ENCODE measurements at regions not wholly inside any gene's neighbourhood (a gene's known extent, or its start where the extent isn't known, plus 50 kb on each side); places are given as distances from the start of the nearest gene placed in this dataset.

DNA sequence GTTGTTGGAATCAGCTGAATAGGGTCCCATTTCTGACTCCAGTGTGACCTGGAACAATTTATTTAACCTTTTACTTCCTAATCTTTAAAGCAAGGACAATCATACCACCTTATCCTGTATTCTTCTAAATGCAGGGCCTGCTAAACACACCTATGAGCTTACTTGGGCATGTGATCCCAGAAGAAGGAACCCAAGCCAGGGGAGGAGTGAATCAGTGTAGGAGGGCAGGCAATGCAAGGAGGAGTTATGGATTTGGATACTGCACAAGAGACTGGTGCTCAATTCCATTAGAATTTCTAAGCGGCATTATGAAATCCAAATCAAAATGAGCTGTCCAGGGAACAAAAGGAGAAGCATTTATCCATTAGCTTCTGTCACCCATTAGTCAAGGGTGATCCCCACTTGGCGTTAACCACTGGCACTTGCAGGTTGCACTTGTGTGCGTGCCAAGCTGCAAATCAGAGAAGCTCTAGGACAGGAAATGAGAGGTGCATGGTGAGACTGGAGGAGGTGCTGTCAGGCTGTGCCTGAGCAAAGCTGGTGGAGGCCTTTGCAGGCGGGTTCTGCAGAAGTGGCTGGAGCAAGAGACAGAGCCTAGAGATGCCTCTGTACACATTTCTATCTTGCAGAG, 297.2 kb upstream of the PLXNA2 start:
- no peak for DNase-seq (ENCODE audit: low read depth in 2 of 2)

DNA sequence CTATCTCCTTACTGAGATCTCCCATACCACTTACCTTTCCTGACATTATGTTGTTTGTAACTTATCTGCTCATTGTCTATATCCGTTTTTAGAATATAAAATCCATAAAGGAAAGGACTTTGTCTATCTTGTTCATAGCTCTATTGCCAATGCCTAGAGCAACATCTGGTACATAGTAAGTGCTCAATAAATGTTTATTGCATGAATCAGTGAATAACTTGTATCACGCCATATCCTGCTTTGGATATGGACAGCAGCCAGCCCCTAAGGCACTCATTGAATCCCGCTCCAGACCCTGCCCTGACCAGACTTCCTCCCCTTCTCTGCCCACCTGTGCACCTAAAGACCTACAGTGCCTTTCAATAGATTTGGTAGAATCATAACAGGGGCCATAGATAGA, 298.1 kb upstream of the PLXNA2 start:
- no peak for DNase-seq (ENCODE audit: low read depth in 2 of 2)

DNA sequence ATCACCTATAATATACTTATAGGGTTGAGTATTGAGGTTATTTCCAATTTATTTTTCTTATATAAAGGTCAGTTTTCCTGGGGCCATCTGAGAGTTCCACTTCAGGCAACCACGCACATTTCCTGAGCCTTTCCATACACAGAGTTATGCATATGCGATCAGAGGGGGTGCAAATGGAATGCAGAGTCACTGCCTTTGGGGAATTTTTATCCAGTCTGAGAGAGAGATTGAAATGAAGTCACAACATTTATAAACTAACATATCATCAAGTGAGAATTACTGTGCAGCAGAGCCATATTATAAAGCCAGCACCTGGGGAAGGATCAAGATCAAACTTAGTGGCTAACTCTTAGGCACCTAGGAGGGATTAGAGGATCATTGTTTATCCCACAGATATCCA, 299.9 kb upstream of the PLXNA2 start:
- no peak for DNase-seq (ENCODE audit: low read depth in 2 of 2)

DNA sequence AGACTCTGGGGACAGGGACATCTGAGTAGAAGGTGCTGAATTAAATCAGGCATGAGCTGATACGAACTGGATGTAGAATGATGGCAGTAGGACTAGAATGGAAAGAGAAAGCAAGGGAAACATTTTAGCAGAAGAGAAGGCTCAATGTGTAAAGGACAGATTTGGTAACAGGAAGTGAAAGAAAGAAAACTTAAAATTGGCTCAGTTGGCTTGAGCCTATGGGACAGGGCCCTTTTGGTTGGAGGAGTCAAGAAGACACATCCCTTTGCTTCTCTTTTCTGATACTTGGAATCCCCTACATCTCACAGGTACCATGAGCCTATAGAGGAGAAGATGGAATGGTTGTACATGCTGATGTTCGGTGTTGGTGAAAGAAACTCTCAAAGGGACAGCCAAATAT, 300.6 kb upstream of the PLXNA2 start:
- DNase-seq (ENCODE audit: low read depth in 2 of 2): no peak

DNA sequence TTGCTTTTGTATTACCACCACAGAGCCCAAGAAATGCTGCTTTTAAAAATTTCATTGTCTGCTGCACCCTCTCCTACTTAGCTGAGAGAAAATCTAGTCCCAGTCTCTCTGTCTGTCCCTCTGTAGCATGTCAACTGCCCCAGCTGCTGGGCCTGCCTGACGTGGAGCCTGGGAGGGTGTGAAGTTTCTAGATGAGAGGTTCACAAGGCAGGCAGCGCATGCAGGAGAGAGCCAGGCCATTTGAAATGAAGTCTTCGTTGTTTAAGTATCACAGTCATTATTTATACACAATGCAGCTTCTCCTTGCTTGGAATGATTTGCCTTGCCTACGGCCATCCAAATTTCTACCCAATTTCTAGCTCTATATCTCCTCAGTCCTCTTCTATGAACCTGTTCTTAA, 306.8 kb upstream of the PLXNA2 start:
- DNase-seq (ENCODE audit: low read depth in 2 of 2): no peak

DNA sequence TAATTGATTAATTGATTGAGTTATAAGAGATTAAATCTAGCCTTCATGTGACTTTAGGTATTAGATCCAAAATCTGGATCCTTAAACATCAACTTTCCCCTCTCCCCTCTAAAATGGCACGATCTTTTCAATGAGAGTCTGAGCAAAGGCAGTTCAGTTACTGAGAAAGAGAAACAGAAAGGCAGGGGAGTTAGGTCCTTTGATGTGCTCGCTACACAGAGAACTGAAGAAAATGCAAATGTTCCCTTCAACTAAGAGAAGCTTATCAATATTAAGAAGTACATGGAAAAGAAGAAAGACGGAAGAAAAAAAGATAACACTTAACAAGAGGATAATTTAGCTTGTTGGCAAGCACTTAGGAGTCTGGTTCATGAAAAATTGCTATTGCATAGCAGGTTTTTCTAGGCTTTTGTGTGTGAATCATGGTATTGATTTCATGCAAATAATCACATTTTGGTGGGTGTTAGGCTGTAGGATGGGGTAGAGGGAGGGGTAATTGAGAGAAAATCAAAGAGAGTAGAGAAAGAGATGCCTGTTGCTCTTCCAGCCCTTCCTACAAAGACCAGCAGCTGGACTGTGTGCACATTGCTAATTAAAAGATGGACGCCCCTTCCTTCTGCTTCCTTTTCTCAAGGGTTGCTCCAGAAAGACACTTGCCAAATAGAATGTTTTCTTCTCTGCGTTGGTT, 307.6 kb upstream of the PLXNA2 start:
- DNase-seq (ENCODE audit: low read depth in 2 of 2): no peak

DNA sequence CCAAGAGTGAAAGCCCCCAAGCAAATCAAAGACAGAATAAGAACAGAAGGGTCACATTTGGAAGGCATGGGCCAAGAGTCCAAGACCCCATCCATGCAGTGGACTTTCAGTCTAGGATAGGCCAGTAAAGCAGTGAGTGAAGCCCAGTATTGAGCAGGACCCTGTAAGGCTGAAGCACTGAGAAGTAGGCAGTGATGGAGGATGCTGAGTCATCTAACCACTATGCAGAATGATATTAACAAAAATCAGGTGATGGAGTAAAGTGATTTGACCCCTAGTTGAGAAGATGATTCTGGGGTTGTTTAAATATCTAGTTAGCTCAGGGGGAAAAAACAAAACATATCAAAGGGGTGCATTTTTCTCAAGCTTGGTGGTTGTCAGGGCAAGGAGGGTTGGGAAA, 308.7 kb upstream of the PLXNA2 start:
- no peak for DNase-seq (ENCODE audit: low read depth in 2 of 2)

DNA sequence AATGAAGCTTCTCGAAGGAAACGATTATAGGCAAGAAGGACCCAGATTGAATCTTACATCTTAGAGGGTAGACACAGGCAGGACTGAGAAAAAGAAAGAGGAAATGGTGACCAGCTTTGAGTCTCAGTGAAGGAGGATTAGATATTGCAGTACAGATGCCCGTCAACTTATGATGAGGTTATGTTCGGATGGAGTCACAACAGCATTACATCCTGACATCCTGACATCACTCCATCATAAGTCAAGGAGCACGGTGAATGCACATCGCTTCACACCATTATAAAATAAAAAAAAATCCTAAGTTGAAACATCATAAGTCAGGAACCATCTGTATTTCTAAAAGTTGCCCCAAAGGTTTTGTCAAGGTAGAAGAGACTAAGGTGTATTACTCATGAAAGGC, 312.3 kb upstream of the PLXNA2 start:
- DNase-seq (ENCODE audit: low read depth in 2 of 2): no peak

DNA sequence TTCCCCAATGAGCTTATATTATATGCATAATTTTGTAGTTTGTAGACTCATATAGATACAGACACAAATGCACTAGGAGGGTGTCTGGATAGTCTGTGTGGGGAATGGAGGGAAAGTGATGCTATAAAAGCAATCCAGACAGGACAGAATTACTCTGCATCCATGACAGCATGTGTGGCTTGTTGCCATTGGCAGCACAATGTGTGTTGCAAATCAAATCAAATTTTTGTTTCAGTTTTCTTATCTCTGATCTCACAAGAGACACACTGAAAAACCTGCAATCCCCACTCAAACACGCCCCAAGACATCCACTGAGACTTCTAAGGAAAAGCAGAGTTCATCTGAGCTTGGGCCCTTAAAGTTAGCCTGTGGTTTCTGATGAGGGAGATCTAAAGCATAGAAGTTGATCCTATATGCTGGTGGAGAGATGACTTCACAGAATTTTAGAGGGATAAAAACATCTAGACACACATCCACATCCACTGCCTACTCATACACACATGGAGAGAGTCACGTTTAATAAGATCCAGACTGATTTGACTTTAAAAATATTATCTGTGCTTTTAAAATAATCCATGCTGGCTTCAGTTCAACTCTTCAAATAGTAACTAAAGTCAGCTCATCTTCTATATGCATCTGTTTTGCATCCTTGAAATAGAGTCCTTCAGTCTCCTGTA, 313.0 kb upstream of the PLXNA2 start:
- no peak for DNase-seq (ENCODE audit: low read depth in 2 of 2)

DNA sequence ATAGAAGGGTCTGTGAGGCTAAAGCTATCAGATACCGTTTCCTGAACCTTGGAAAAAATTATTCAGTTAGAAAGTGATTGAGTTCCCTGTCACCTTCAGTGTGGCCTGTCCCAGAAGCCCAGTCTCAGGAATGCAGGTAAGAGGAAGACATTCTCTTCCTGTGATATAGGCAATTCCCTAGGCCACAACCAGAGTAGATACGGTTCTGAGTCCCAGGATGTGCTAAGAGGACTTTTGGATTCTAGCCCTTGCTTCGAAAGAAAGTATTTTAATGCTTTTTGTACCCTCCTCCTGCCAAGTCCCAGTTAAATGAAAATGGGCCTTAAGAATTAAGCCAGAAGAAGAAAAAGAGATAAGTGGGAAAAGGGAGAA, 313.5 kb upstream of the PLXNA2 start:
- no peak for DNase-seq (ENCODE audit: low read depth in 2 of 2)

DNA sequence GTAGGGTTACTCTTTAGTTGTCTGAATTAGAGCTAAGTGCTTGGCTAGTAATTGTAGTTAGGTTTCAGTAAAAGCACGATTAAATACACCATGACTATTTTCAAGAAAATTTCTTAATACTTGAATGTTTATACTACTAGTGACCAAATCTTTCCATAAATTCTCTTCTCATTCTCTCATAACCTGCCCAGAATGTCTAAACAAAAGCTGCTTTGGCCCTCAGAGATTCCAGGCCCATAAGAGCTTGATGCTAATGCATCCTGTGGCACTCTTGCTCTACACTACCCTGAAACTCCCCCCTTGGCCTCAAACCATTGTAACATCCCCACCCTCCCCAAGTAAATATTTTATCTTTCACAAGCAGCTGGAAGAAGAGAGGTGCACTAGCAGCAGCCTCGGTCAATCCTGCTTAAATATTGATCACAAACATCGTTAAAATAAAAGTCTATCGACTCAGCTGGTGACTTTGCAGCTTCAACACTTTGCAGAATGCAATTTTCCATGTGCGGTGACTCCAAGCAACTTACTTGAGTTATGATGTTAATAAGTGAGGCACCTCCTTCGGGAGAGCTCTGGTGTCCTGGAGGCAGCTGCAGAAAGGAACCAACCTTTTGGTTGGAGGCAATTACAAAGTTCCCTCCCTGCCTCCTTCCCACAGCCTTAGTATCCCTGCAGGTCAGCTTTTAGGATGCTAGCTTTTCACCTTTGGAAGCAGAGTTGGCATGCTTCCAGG, 315.6 kb upstream of the PLXNA2 start:
- DNase-seq (ENCODE audit: low read depth in 2 of 2): no peak

DNA sequence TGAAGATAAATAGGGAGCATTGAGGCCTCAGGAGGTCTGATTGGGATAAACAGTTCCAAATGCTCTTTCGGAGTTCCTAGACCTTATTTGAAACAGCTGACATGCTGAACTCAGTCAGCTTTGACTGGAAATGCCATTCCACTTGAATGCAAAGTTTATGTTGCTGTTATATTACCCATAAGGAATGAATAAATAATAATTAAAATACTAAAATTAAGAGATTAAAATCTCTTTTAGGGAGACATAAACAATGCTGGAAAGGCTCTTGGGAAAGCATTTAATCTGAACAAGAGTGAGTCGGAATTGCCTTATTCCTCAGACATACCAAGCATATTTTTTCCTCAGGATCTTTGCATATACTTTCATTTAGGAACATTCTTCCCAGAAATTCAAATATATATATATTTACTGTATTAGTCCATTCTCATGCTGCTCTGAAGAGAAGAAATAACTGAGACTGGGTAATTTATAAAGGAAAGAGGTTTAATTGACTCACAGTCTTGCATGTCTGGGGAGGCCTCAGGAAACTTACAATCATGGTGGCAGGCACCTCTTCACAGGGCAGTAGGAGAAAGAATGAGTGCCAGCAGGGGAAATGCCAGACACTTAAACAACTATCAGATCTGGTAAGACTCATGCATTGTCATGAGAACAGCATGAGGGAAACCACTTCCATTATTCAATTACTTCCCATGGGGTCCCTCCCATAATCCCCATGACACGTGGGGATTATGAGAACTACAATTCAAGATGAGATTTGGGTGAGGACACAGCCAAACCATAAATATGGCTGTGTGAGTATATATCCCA, 318.2 kb upstream of the PLXNA2 start:
- DNase-seq (ENCODE audit: low read depth in 2 of 2): no peak

DNA sequence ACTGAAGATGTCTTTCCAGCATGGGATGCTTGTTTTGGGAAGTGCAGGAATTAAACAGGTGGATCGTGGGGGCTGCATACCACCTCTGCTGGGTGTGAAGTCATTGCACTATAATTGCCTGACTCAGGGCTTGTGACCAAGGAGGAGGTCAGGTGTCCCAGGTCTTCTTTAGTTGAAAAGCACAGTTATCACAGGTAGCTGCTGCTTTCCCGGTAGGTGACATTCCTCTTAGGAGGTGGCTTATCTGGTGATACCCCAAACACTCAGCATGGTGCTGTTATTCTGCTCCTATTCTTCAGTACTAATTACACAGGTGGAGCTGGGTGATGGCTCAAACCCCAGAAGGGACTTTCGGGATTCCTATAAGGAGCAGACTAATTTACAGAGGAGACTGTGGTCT, 320.3 kb upstream of the PLXNA2 start:
- no peak for DNase-seq (ENCODE audit: low read depth in 2 of 2)

DNA sequence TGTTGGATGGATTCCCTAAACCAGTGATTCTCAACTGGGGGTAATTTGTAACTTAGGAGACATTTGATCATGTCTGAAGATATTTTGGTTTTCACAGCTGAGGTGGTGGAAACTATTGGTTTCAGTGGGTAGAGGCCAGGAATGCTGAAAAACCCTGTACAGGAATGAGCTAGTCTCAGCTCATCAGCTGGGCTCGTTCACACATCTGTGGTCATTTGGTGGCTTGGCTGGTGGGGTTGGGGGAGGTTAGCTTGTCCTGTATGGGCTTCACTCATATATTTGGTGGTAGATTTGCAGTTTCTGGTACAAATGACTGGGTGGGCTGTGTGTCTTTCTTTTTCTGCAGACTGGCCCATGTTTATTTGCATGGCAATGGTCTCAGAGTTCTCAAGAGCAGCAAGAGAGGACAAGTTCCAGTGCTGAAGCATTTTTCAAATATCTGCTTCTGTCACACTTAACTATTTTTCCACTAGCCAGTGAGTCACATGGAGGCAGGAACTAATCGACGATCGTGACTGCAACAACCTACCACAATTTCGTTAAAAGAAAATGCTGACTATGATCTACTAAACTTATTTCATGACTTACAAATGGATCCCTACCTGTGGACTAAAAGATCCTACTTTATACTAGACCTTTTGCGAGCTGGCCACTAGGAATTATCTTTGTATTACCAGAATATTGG, 321.7 kb upstream of the PLXNA2 start:
- DNase-seq (ENCODE audit: low read depth in 2 of 2): no peak

DNA sequence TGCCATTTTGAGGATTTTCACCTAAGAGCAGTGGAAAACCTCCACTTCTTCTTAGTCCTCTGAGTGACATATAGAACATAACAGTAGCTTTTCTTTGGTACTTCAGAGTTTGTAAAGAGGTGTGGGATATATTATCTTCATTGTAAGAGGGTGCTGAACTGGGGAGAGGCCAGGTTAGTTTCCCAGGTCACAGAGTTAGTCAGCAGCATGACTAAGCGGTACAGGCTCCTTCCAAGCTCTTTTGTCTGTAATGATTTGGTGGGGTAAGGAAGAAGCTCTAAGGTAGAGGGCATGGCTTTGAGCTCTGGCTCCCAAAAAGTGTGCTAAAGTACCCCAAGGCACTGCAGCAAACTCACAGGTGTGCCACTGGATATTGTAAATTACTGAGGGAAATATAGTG, 325.0 kb upstream of the PLXNA2 start:
- no peak for DNase-seq (ENCODE audit: low read depth in 2 of 2)

DNA sequence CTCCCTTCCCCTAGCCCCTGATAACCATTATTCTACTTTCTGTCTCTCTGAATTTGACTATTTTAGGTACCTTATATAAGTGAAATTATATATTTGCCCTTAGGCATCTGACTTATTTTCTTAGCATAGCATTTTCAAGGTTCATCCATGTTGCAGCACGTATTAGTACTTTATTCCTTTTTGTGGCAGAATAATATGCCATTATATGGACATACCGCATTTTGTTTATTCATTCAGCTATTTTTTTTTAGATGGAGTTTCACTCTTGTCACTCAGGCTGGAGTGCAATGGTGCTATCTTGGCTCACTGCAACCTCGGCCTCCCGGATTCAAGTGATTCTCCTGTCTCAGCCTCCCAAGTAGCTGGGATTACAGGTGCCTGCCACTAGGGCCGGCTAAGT, 326.2 kb upstream of the PLXNA2 start:
- DNase-seq (ENCODE audit: low read depth in 2 of 2): no peak

DNA sequence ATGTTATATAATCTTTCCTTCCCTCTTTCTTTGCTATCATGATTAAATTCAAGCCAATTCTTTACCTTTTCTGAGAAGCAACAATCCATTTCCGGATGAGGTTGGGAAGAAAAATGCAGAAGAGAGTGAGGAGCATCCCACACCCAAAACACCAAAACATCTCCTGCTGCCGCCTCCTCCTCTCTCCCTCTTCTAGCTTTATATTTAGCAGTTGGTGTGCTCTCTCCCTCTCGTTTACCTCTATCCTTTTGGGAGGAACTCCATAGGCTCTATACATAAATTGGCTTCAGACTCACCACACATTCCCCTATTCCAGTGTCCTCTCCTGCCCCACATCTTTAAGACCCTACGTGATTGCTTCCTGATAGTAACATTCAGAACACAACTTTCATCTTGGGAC, 332.2 kb upstream of the PLXNA2 start:
- DNase-seq (ENCODE audit: low read depth in 2 of 2): no peak

DNA sequence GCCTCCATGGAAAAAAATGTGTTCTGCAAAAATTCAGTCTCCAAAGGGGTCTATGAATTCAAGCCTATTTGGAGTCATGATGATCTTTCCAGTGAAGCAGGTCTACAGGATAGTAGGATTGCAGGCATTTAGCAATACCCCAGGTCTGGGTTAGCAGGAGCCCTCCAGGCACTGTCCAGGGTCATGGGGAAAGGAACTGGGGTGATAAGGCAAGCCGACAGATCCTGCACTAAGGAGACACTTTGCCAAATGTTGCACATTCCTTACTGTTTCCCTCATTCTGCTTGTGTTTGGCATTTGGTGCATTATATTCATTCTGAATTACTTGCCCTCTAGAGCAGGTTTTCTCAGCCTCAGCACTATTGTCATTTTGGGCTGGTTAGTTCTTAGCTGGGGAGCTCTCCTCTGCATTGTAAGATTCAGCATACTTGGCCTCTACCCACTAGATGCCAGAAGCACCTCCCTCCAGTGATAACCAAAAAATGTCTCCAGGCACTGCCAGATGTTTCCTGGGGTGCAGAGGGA, 333.3 kb upstream of the PLXNA2 start:
- DNase-seq (ENCODE audit: low read depth in 2 of 2): no peak

DNA sequence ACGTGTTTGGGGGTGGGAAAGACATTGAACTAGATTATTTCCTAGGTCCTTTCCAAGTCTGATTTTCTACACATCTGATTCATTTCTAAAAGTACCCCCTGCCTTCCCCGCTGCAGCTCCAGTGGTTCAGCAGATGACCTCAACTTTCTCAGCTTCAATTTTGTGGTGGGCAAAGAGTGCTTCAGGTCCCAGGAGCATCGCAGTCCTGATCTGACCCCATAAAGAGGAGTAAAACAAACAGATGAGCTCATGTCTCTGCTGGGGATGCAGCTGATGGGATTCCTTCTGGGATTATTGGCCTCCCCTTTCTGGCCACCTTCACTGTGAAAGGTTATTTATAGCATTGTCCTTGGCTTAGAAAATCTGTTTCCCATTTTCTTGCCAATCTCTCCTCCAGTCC, 337.0 kb upstream of the PLXNA2 start:
- no peak for DNase-seq (ENCODE audit: low read depth in 2 of 2)

DNA sequence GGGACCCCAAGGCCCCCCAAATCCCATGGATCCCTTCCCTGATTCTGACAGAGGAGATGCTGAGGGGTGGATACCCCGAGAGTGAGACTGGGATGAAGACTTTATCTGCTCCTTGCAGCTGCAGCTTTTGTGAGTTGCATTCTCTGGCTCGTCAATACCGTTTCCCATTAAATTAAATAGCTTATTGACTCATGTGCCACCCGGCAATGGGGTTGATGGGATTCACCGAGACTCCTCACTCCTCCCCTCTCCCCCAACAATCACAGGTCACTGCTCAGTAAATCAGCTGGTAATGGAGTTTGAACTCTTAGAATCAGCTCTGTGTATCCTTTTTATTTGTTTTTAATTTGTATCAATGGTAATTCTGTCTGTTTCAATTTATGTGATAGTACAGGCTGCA, 337.5 kb upstream of the PLXNA2 start:
- DNase-seq (ENCODE audit: low read depth in 2 of 2): no peak

DNA sequence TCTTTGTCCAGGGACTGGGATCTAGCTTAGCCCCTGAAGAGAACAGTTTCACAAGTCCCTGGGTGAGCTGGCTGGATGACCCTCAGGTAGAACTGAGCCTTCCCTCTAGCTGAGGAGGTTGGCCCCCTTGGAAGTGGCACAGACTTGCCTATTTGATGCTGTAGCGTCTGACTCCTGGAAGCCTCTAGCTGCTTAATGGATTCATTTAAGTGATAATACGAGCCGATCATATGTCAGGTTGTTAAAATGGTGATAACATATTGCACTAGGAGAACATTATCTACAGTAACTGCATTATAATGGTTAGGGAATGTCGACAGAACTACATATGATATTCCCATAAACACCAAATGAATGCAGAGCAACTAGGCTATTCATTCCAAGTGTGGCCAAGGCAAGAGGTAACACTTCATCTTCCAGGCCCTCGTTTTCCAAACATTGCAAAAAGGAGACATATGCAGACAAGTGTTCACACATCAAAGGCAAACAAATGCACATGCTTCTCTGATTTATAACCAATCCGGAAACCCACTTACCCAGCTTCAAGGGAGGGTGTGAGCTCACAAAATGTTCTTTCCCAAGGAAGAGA, 340.1 kb upstream of the PLXNA2 start:
- no peak for DNase-seq (ENCODE audit: low read depth in 2 of 2)

Data from stimulated activated CD8-positive, alpha-beta memory T cell treated with anti-CD3 and anti-CD28 coated beads, Interleukin-2, amount 100 ng/mL, for 48 hours (primary cell).